HL-60 (cell line): ENCODE measurements at regions not wholly inside any gene's neighbourhood (a gene's known extent, or its start where the extent isn't known, plus 50 kb on each side); places are given as distances from the start of the nearest gene placed in this dataset.

ENCODE experiments used
- CTCF ChIP-seq: IDR thresholded peaks from one replicate; pipeline ENCODE4 v1.5.1; 2011; ENCODE audit warnings: low read length, control low read depth, inconsistent platforms; ENCODE audit not compliant: insufficient read depth
- GABPA ChIP-seq: IDR thresholded peaks from 2 replicates; pipeline ENCODE4 v1.6.1; 2012; ENCODE audit warnings: low read depth
- POLR2AphosphoS5 ChIP-seq: IDR thresholded peaks from 2 replicates; pipeline ENCODE4 v1.6.1; 2012; ENCODE audit warnings: low read depth
- REST ChIP-seq: IDR thresholded peaks from 2 replicates; pipeline ENCODE4 v1.6.1; 2012; ENCODE audit warnings: low read depth; ENCODE audit not compliant: insufficient replicate concordance

- no peak for TF ChIP-seq CTCF
- TF ChIP-seq GABPA: no peak
- no peak for TF ChIP-seq POLR2AphosphoS5
- no peak for TF ChIP-seq REST
These were observed 189.8 kb upstream of the CEP162 start for GRCh38 chr6:84417260-84417659.
